ENCODE measurements at regions not wholly inside any gene's neighbourhood (a gene's known extent, or its start where the extent isn't known, plus 50 kb on each side); places are given as distances from the start of the nearest gene placed in this dataset.

GRCh38 chr4:14184265-14184664 lies 556.7 kb upstream of the BOD1L1 start:
- DNase-seq, result no peak

DNA sequence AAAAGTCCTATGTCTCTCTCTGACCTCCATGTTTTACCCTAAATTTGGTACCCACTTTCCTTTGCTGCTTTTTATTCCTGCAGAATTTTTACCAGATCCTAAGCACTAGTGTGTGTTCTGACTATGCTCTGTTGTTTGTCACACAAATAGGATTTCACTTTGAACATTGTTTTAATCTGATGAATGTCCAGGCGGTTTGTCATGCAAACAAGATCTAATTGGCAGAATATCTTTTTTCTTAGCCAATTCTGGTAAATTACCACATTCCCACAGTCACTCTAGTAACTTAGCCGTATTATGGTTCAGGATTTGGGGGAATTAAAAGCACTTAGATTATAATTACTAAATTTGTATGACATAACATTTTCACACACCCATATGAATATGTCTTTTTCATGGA lies 557.2 kb upstream of the BOD1L1 start:
- no peak for DNase-seq

DNA sequence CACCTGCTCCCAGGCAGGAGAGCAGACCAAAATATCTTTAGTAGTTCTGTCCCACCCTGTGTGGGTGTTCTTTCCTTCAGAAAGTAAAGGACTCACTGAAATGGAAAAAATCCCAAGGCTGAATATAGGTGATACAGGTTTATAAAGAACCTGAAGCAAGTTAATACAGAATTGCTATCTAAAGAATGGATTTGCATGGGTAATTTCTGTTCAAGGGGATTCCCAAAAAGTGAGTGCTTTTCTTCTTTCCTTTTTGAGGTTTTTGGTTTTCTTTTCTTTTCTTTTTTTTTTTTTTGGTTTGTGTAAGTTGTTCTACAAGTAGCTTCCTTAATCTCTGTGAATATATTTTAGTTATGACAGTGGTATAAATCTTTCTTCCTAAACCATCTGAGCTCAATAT lies 560.7 kb upstream of the BOD1L1 start:
- DNase-seq, result no peak

DNA sequence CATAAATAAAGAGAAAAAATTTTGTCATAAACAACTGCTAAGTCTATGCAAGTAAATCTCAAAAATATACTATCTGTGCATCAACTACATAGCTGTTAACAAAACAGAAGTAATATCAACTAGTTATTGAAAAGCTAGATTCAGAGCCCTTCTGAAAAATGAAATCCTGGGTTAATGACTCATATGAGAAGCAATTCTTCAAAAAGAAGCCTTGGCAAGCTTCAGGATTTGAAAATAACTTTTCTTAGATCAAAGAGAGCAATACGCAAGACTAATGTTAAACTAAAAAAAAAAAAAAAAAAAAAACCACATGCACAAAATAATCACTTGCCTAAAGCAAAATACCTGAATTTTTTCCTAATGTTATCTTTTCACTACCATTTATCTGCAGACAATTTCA lies 566.1 kb upstream of the BOD1L1 start:
- DNase-seq, result no peak

- peak in 1 of 2 experiments; percentile 8 for DNase-seq
Observed at GRCh38 chr4:14196131-14196530, 568.6 kb upstream of the BOD1L1 start.

DNA sequence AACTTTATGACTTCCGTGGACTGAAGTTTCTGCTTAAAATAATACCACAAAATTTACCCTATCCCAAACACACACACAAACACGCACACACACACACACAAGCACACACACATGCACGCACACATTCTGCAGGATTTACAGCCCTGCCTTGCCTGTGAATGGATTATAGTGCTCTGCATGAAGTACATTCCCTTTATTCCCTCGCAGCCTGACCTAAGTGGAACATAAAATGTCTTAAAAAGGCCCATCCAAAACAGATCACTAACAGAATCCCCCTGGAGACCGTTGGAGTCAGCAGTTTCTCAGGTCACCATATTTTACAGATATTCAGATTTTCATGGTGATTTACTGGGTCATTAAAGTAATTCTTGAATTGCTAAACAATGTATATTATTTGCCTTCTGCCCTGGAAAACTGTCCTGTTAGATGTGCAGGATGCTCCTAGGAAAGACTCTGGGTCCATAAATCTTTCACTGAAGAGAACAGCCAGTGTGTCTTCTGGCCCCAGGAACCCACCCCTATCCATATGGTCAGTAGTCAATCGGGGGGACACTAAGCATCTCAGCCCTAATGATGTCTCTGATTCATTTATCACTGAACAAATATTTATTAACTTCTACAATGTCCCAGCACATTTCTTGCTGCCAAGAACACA lies 587.7 kb upstream of the BOD1L1 start:
- no peak for DNase-seq

GRCh38 chr4:14217401-14217800 lies 589.9 kb upstream of the BOD1L1 start:
- no peak for DNase-seq

DNA sequence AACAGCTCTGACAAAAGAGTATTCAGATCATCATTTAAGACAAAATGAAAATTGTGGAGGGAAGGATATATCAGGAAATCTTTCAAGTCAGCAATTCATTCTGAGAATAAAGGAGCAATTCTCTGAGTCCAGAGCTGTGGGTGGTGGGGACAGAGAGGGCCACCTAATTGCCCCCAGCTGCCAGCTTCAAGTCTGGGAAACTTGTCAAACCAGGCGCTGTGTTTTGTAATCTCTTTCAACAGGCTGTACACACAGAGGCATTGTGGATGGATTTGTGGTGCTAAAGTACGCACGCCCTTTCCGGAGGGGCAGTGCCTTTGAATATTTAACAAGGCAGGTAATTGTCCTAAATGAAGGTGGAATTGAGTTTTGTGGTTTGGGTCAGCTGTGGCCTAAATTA lies 591.1 kb upstream of the BOD1L1 start:
- no peak for DNase-seq

GRCh38 chr4:14221176-14221575 lies 593.7 kb upstream of the BOD1L1 start:
- no peak for DNase-seq

DNA sequence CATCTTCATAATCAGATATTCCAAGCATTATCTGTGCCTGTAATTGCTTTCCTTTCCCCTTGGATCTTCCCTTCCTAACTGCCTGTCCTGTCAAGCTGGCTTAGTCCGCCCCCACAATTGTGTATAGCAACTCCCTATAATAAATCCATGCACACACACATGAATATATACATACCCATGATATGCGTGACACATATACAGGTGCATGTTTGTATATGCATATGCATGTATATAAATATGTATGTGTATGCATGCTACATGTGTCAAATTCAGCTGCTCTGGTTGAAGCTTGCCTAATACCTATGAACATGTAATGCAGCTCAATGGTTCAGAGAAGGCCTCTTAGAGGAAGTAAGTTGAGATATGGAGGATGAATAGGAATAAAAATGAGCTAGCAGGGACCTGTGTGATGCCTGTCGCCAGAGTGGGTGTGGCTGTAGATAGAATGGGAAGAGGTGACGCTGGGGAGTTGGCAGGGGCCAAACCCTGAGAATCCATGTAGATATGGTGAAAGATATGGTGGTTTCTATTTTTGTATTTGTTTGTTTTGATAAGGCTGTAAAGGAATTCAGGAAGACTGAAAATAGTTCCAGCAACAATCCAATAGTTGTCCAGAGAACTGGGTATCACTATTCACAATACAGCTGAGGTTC lies 595.0 kb upstream of the BOD1L1 start:
- no peak for DNase-seq

GRCh38 chr4:14223461-14223860 lies 595.9 kb upstream of the BOD1L1 start:
- no peak for DNase-seq

- DNase-seq, result no peak
Observed at GRCh38 chr4:14225688-14226207, 598.2 kb upstream of the BOD1L1 start.

GRCh38 chr4:14233126-14233525 lies 605.6 kb upstream of the BOD1L1 start:
- DNase-seq, result no peak

GRCh38 chr4:14234307-14234706 lies 606.8 kb upstream of the BOD1L1 start:
- DNase-seq, result no peak

GRCh38 chr4:14236359-14236758 lies 608.8 kb upstream of the BOD1L1 start:
- DNase-seq, result no peak

GRCh38 chr4:14237911-14238310 lies 610.4 kb upstream of the BOD1L1 start:
- no peak for DNase-seq

GRCh38 chr4:14241574-14241973 lies 614.0 kb upstream of the BOD1L1 start:
- no peak for DNase-seq

- DNase-seq, result no peak
Observed at GRCh38 chr4:14247767-14248166, 620.2 kb upstream of the BOD1L1 start.

- DNase-seq, result no peak
Observed at GRCh38 chr4:14249226-14249625, 621.7 kb upstream of the BOD1L1 start.

DNA sequence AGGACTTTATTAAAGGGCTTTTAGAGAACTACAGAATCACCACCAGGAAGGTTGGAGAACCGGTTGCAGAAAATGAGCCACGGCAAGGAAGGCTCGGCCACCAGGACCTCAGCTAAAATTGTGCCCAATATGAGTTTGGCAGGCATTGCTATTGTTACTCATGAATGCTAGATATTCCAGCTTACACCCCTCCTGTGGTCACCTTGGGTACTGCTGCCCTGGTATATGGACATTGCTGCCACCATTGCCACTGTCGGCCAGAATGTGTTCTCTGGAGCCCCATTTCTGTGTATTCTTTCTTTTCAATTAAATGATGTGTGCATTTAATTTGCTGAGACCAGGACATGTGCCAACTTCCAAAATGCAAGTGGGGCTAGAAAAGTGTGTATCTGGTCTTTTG lies 626.7 kb upstream of the BOD1L1 start:
- DNase-seq, result peak; percentile 1 to 5

- DNase-seq, result no peak
Observed at GRCh38 chr4:14254926-14255325, 627.4 kb upstream of the BOD1L1 start.

- no peak for DNase-seq
Observed at GRCh38 chr4:14257903-14258302, 630.4 kb upstream of the BOD1L1 start.

DNA sequence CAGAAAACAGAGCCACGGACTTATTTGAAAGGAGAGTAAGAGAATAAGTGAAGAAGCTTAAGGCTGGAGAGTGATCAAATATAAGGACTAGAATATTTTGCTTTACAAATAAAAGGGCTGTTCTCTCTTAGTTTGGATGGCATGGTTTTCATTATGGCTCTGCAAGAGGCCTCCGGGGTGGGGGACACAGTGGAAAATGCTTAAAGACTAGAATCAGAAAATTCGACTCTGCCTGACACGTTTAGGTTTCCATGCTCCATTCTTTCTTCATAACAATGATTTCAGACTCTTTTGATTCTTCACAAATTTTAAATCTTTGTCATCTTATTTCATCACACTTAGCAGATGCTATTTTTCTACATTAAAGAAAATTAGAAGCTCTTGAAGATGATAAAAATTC lies 632.4 kb upstream of the BOD1L1 start:
- no peak for DNase-seq

- DNase-seq, result no peak
Observed at GRCh38 chr4:14260591-14260990, 633.1 kb upstream of the BOD1L1 start.

GRCh38 chr4:14262221-14262620 lies 634.7 kb upstream of the BOD1L1 start:
- no peak for DNase-seq

Measured in activated CD4-positive, alpha-beta T cell treated with anti-CD3 and anti-CD28 coated beads, Interleukin-2, amount 50 U/mL, for 48 hours (primary cell).